Trophoblast cell (in vitro differentiated cells and primary cell): ENCODE measurements at regions not wholly inside any gene's neighbourhood (a gene's known extent, or its start where the extent isn't known, plus 50 kb on each side); places are given as distances from the start of the nearest gene placed in this dataset.

Experiments
- DNase-seq, 2 donors: peaks; one replicate each; pipeline ENCODE4 v3.0.0-alpha.2; 2016
- H2AFZ ChIP-seq: 2 replicates; pipeline ENCODE4 v1.6.1; 2013; ENCODE audit warnings: low read length, moderate library complexity, mild to moderate bottlenecking; ENCODE audit not compliant: insufficient read depth, poor library complexity
- H2AK5ac ChIP-seq: 2 replicates; pipeline ENCODE4 v1.6.1; 2013; ENCODE audit warnings: mild to moderate bottlenecking, low read length
- H2BK120ac ChIP-seq: 2 replicates; pipeline ENCODE4 v1.6.1; 2013; ENCODE audit warnings: low read length, mild to moderate bottlenecking, moderate library complexity; ENCODE audit not compliant: insufficient read depth, poor library complexity
- H2BK12ac ChIP-seq: 2 replicates; pipeline ENCODE4 v1.6.1; 2013; ENCODE audit warnings: mild to moderate bottlenecking, low read length, moderate library complexity
- H2BK5ac ChIP-seq: 2 replicates; pipeline ENCODE4 v1.6.1; 2013; ENCODE audit warnings: low read length, low read depth, moderate library complexity, mild to moderate bottlenecking; ENCODE audit not compliant: poor library complexity
- H3K14ac ChIP-seq: 2 replicates; pipeline ENCODE4 v1.6.1; 2013; ENCODE audit warnings: mild to moderate bottlenecking, low read length
- H3K18ac ChIP-seq: 2 replicates; pipeline ENCODE4 v1.6.1; 2013; ENCODE audit warnings: mild to moderate bottlenecking, low read length
- H3K23ac ChIP-seq: 2 replicates; pipeline ENCODE4 v1.6.1; 2013; ENCODE audit warnings: low read length
- H3K27ac ChIP-seq: 2 replicates; pipeline ENCODE4 v1.5.1; 2013; ENCODE audit warnings: low read depth, mild to moderate bottlenecking, inconsistent platforms, low read length, moderate library complexity
- H3K27me3 ChIP-seq: 2 replicates; pipeline ENCODE4 v1.6.1; 2013; ENCODE audit warnings: inconsistent platforms, mild to moderate bottlenecking, low read length, moderate library complexity; ENCODE audit not compliant: insufficient read depth
- H3K36me3 ChIP-seq, 2 experiments: 1 replicate in 1 of 2; 2 replicates in 1 of 2; pipeline ENCODE4 v1.6.1; 2013; ENCODE audit warnings: low read length in 2 of 2, mild to moderate bottlenecking in 2 of 2, moderate library complexity in 1 of 2; ENCODE audit not compliant: insufficient read depth in 2 of 2, control insufficient read depth in 1 of 2
- H3K4ac ChIP-seq: 2 replicates; pipeline ENCODE4 v1.6.1; 2013; ENCODE audit warnings: low read depth, mild to moderate bottlenecking, low read length, moderate library complexity
- H3K4me1 ChIP-seq, 2 experiments: 1 replicate in 1 of 2; 2 replicates in 1 of 2; pipeline ENCODE4 v1.6.1; 2013; ENCODE audit warnings: low read length in 2 of 2, mild to moderate bottlenecking in 2 of 2, moderate library complexity in 1 of 2; ENCODE audit not compliant: insufficient read depth in 2 of 2, control insufficient read depth in 1 of 2
- H3K4me2 ChIP-seq: 2 replicates; pipeline ENCODE4 v1.6.1; 2013; ENCODE audit warnings: inconsistent platforms, mild to moderate bottlenecking, low read length, moderate library complexity
- H3K4me3 ChIP-seq: 2 replicates; pipeline ENCODE4 v1.5.1; 2013; ENCODE audit warnings: mild to moderate bottlenecking, low read depth, low read length, inconsistent platforms
- H3K79me1 ChIP-seq: one replicate; pipeline ENCODE4 v1.6.1; 2013; ENCODE audit warnings: low read length
- H3K79me2 ChIP-seq: 2 replicates; pipeline ENCODE4 v1.6.1; 2013; ENCODE audit warnings: low read length, mild to moderate bottlenecking; ENCODE audit not compliant: control insufficient read depth, insufficient read depth, poor library complexity
- H3K9ac ChIP-seq: 2 replicates; pipeline ENCODE4 v1.6.1; 2013; ENCODE audit warnings: mild to moderate bottlenecking, low read length
- H3K9me3 ChIP-seq: 2 replicates; pipeline ENCODE4 v1.6.1; 2013; ENCODE audit warnings: low read depth, mild to moderate bottlenecking, control low read depth, inconsistent platforms, low read length; ENCODE audit not compliant: insufficient read depth
- H4K12ac ChIP-seq: 2 replicates; pipeline ENCODE4 v1.6.1; 2013; ENCODE audit warnings: low read depth, mild to moderate bottlenecking, low read length, moderate library complexity
- H4K8ac ChIP-seq: 2 replicates; pipeline ENCODE4 v1.6.1; 2013; ENCODE audit warnings: low read depth, mild to moderate bottlenecking, low read length, moderate library complexity
- H4K91ac ChIP-seq: one replicate; pipeline ENCODE4 v1.6.1; 2013; ENCODE audit warnings: low read depth, mild to moderate bottlenecking, low read length, moderate library complexity
- WGBS: extraction: QIAGEN DNeasy Blood & Tissue Kit; methylation state at CpG from one replicate; pipeline ENCODE4 v1.1.7; 2013; ENCODE audit warnings: missing lambda C conversion rate; ENCODE audit not compliant: insufficient read length, insufficient coverage; ENCODE audit errors: extremely low coverage; 5-methylcytosine and 5-hydroxymethylcytosine counted together

DNA sequence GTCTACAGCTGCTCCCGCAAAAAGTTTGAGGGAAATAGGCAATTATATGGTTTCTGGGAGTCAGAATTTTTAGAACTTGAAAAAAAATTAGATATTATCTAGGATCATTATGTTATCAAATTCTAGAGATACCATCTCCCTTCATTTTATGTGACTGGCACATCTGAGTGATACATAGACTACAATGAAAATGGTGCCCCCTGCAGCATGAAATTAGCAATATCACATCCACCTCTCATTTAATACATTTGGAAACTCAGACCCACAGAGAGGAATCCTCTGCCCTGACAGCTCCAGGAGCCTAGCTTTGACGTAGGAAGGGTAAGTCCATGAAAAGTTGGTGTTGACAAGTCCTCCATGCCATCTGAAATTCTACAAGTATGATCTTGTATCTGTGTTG, 381.6 kb downstream of the SUCLG1 start:
- Histone ChIP-seq H3K18ac (no peak overlapping the region), H3K27me3 (no peaks in the 10 kb centered on the region)
- no CpG with 5 or more reads among the region's 2 CpGs for WGBS

DNA sequence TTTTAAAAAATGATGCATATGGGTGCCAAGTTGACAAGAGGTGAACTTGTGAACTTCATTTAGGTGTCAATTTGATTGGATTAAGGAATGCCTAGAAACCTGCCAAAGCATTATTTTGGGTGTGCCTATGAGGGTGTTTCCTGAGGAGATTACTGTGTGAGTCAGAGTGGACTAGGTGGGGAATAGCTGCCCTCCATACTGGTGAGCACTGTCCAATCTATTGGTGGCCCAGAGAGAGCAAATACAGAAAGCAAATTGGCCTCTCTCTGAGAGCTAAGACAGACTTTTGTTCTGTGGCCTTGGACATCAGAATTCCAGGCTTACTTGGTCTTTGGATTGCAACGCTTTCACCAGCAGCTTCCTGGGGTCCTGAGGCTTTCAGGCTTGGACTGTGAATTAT, 388.0 kb downstream of the SUCLG1 start:
- no peak for DNase-seq
- Histone ChIP-seq H3K4me1 (no peaks in the 10 kb centered on the region), H3K79me2 (no peaks in the 10 kb centered on the region), H3K27ac (no peak overlapping the region), H3K9ac (no peak overlapping the region), H3K14ac (no peak overlapping the region), H3K4ac (no peak overlapping the region), H2AK5ac (no peak overlapping the region), H2BK5ac (no peak overlapping the region), H3K4me3 (no peak overlapping the region), H3K79me1 (no peaks in the 10 kb centered on the region), H4K91ac (no peak overlapping the region), H2BK12ac (no peak overlapping the region), H2AFZ (no peak overlapping the region), H3K36me3 (no peaks in the 10 kb centered on the region), H3K4me2 (no peak overlapping the region), H2BK120ac (no peak overlapping the region), H3K18ac (no peak overlapping the region), H4K12ac (no peak overlapping the region), H4K8ac (no peak overlapping the region), H3K9me3 (no peaks in the 10 kb centered on the region), H3K27me3 (no peaks in the 10 kb centered on the region), H3K23ac (no peak overlapping the region)
- no CpG with 5 or more reads among the region's 1 CpG for WGBS

More for the DNA sequence above, 381.6 kb downstream of the SUCLG1 start:
- Histone ChIP-seq H2BK5ac (no peak overlapping the region), H3K27ac (no peak overlapping the region), H3K4me1 (no peaks in the 10 kb centered on the region), H3K9me3 (no peaks in the 10 kb centered on the region), H3K79me2 (no peaks in the 10 kb centered on the region), H3K14ac (no peak overlapping the region), H3K36me3 (no peaks in the 10 kb centered on the region), H2BK120ac (no peak overlapping the region), H2BK12ac (no peak overlapping the region), H4K8ac (no peak overlapping the region), H3K4me3 (no peak overlapping the region), H3K9ac (no peak overlapping the region), H3K4me2 (no peak overlapping the region), H4K12ac (no peak overlapping the region), H2AK5ac (no peak overlapping the region), H4K91ac (no peak overlapping the region), H3K4ac (no peak overlapping the region), H2AFZ (no peak overlapping the region), H3K79me1 (no peaks in the 10 kb centered on the region), H3K23ac (no peak overlapping the region)
- peak in 1 of 2 donors; percentile 31 for DNase-seq

GRCh38 chr2:84065857-84066256, 393.2 kb downstream of the SUCLG1 start:
- H3K4me3 ChIP-seq: no peak overlapping the region
- H2BK12ac ChIP-seq: no peak overlapping the region
- H3K27me3 ChIP-seq: no peaks in the 10 kb centered on the region
- H4K12ac ChIP-seq: no peak overlapping the region
- H3K79me1 ChIP-seq: no peaks in the 10 kb centered on the region
- no peak overlapping the region for H3K4me2 ChIP-seq
- H3K9ac ChIP-seq: no peak overlapping the region
- H3K4ac ChIP-seq: no peak overlapping the region
- no peaks in the 10 kb centered on the region for H3K9me3 ChIP-seq
- no peaks in the 10 kb centered on the region for H3K79me2 ChIP-seq
- no peak overlapping the region for H2AK5ac ChIP-seq
- no peak overlapping the region for H3K23ac ChIP-seq
- DNase-seq: no peak
- no peak overlapping the region for H3K14ac ChIP-seq
- no peak overlapping the region for H4K91ac ChIP-seq
- H4K8ac ChIP-seq: no peak overlapping the region
- H2BK5ac ChIP-seq: no peak overlapping the region
- no peak overlapping the region for H3K18ac ChIP-seq
- no peaks in the 10 kb centered on the region for H3K36me3 ChIP-seq
- H3K4me1 ChIP-seq: no peaks in the 10 kb centered on the region
- no peak overlapping the region for H2BK120ac ChIP-seq
- no peak overlapping the region for H3K27ac ChIP-seq
- H2AFZ ChIP-seq: no peak overlapping the region

DNA sequence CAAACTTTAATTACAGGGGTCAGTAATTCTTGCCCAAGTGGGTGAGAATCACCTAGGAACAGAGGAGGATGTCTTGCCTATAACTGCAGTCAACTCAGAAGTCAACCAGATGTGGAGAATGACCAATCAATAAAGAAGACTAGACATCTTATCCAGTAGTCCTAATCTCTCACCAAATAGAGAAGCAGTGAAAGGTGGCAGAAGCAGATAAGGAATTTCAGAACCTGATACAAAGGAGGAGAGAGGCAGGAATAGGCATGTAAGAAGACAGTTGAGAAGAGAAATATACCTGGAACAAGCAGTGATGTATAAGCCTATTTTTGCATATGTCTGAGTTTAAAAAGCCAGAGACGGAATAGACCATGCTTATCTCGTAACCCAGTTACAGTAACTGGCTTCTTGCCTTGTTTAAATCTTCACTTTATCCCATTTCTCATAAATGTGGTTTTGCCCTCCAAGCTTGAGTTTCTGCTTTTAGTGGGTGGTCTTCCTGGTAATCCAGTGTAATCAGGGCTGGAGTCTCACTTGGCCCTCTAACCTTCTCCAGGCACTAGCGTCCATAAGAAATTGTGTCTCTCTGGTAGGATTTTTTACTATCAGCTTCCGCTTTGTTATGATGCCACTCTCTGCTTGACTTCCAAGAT, 401.0 kb downstream of the SUCLG1 start:
- no peak overlapping the region for H3K4me2 ChIP-seq
- H3K18ac ChIP-seq: no peak overlapping the region
- H3K14ac ChIP-seq: no peak overlapping the region
- DNase-seq: no peak
- H4K91ac ChIP-seq: no peak overlapping the region
- no peaks in the 10 kb centered on the region for H3K4me1 ChIP-seq
- H3K79me1 ChIP-seq: no peaks in the 10 kb centered on the region
- H3K79me2 ChIP-seq: no peaks in the 10 kb centered on the region
- no peak overlapping the region for H2BK5ac ChIP-seq
- no peaks in the 10 kb centered on the region for H3K27me3 ChIP-seq
- no peak overlapping the region for H3K27ac ChIP-seq
- H4K12ac ChIP-seq: no peak overlapping the region
- H3K9ac ChIP-seq: no peak overlapping the region
- H2AFZ ChIP-seq: no peak overlapping the region
- no peaks in the 10 kb centered on the region for H3K36me3 ChIP-seq
- H2AK5ac ChIP-seq: no peak overlapping the region
- H2BK12ac ChIP-seq: no peak overlapping the region
- no peak overlapping the region for H3K4ac ChIP-seq
- H2BK120ac ChIP-seq: no peak overlapping the region
- no peak overlapping the region for H4K8ac ChIP-seq
- WGBS: no CpG with 5 or more reads among the region's 4 CpGs
- no peaks in the 10 kb centered on the region for H3K9me3 ChIP-seq
- no peak overlapping the region for H3K4me3 ChIP-seq
- no peak overlapping the region for H3K23ac ChIP-seq
